ENCODE measurements at regions not wholly inside any gene's neighbourhood (a gene's known extent, or its start where the extent isn't known, plus 50 kb on each side); places are given as distances from the start of the nearest gene placed in this dataset.
A peak's percentile ranks its signal among the peaks of the same experiment; 100 is the strongest.

DNA sequence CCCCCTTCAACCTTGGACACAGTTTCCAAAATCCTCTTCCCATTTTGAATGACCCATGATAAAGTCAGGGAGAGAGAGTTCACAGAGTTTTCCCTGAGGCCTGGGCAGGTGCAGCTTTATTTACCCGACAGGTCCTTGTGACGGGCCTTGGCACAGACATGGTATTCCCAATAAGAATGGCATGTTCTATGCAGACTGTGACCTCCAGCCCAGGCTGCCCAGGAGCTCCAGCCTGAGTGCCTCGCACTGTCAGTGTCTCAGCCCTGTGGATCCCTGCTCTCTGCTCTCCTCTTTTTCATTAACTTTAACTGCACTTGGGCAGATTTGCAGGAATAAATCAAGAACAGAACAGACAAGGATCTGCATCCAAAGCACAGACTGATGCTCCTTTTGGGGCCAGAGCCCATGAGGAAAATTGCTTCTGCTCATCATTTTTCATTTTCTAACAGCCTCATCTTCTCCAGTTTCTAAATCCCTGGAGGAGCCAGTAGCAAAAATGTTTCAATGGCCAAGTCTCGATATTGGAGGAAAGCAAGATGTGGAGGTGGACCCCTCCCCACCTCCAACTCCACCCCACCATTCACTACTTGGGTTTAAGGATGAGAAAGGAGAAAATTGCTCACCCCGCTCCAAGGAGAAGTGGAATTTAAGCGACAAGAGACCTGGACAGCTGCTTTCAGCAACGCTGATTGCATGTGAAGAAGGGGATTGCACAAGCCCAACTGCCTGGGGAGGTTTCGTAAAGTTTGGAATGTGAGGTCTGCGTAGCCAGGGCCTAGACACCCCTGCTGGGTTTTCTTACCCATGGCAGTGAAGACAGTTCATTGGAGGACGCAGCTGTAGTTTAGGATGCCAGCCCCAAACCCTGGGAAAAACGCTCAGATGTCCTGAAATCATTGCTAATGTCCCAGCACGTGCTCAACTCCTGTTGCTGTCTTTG lies 225.9 kb downstream of the WDR11 start:
- no peak overlapping the region for H3K4me3 Mint-ChIP-seq
- Histone ChIP-seq H2AFZ (no peak overlapping the region), H3K4me3 (no peak overlapping the region), H4K20me1 (replicated peaks; ENCODE audit: insufficient read depth) (no peaks in the 10 kb centered on the region), H3F3A (replicated peaks; ENCODE audit: low read depth) (no peaks in the 10 kb centered on the region), H3K27ac (ENCODE audit: low read depth) (no peak overlapping the region), H3K27me3 (ENCODE audit: insufficient read depth) (no peaks in the 10 kb centered on the region), H3K9me2 (ENCODE audit: insufficient read depth) (peaks cover 6% of the 10 kb centered on the region; the same call in 1 of the 2 replicates), H3K4me2 (no peak overlapping the region), H3K79me2 (replicated peaks; ENCODE audit: insufficient read depth) (no peaks in the 10 kb centered on the region), H3K4me1 (ENCODE audit: insufficient read depth) (peaks cover 5% of the 10 kb centered on the region; the same call in 1 of the 2 replicates), H3K36me3 (ENCODE audit: insufficient read depth) (no peaks in the 10 kb centered on the region)
- H3K36me3 Mint-ChIP-seq (ENCODE audit: low read depth): no peaks in the 10 kb centered on the region; the same call in 2 of the 3 replicates
- TF ChIP-seq STAT1 (IDR thresholded peaks at IDR 0.05; ENCODE audit: unreplicated experiment) (no peak), POLR2AphosphoS5 (IDR thresholded peaks at IDR 0.05; ENCODE audit: low read depth) (no peak), REST (IDR thresholded peaks at IDR 0.05; ENCODE audit: unreplicated experiment) (no peak), EZH2phosphoT487 (IDR thresholded peaks at IDR 0.05; ENCODE audit: unreplicated experiment) (no peak), JUNB (IDR thresholded peaks at IDR 0.05; ENCODE audit: unreplicated experiment) (no peak), ZNF462 (CRISPR knock-in tag; IDR thresholded peaks at IDR 0.05) (no peak), CREB1 (CRISPR knock-in tag; IDR thresholded peaks at IDR 0.05; ENCODE audit: low read depth) (no peak), ZNF331 (CRISPR knock-in tag; IDR thresholded peaks at IDR 0.05; ENCODE audit: low read depth) (no peak), ZNF114 (CRISPR knock-in tag; IDR thresholded peaks at IDR 0.05) (no peak), EZH2 (IDR thresholded peaks at IDR 0.05; ENCODE audit: low read depth, unreplicated experiment) (no peak), NANOG (IDR thresholded peaks at IDR 0.05; ENCODE audit: borderline replicate concordance) (no peak)
- TF ChIP-seq, protein P1, sequence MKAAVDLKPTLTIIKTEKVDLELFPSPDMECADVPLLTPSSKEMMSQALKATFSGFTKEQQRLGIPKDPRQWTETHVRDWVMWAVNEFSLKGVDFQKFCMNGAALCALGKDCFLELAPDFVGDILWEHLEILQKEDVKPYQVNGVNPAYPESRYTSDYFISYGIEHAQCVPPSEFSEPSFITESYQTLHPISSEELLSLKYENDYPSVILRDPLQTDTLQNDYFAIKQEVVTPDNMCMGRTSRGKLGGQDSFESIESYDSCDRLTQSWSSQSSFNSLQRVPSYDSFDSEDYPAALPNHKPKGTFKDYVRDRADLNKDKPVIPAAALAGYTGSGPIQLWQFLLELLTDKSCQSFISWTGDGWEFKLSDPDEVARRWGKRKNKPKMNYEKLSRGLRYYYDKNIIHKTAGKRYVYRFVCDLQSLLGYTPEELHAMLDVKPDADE (IDR thresholded peaks at IDR 0.05): no peak
- TF ChIP-seq, protein P2, sequence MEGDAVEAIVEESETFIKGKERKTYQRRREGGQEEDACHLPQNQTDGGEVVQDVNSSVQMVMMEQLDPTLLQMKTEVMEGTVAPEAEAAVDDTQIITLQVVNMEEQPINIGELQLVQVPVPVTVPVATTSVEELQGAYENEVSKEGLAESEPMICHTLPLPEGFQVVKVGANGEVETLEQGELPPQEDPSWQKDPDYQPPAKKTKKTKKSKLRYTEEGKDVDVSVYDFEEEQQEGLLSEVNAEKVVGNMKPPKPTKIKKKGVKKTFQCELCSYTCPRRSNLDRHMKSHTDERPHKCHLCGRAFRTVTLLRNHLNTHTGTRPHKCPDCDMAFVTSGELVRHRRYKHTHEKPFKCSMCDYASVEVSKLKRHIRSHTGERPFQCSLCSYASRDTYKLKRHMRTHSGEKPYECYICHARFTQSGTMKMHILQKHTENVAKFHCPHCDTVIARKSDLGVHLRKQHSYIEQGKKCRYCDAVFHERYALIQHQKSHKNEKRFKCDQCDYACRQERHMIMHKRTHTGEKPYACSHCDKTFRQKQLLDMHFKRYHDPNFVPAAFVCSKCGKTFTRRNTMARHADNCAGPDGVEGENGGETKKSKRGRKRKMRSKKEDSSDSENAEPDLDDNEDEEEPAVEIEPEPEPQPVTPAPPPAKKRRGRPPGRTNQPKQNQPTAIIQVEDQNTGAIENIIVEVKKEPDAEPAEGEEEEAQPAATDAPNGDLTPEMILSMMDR (conservative IDR thresholded peaks at IDR 0.05; ENCODE audit: low read depth in 2 of 2): no peak
- peak; percentile 8 for DNase-seq (ENCODE audit: low spot score)
- 0 out of 3 replicates have a peak, but pooled peaks cover 3% of the 10 kb centered on the region for H3K9me3 Mint-ChIP-seq
- peaks cover 17% of the 10 kb centered on the region for H3K4me1 Mint-ChIP-seq
- peaks cover 2% of the 10 kb centered on the region for H3K27me3 Mint-ChIP-seq (ENCODE audit: insufficient read depth, low read depth, poor library complexity)
- peak; percentile 50 for ATAC-seq
- no peak overlapping the region for H3K27ac Mint-ChIP-seq

All from GM23338 (cell line).